Mesenchymal stem cell (in vitro differentiated cells and primary cell): ENCODE measurements at regions not wholly inside any gene's neighbourhood (a gene's known extent, or its start where the extent isn't known, plus 50 kb on each side); places are given as distances from the start of the nearest gene placed in this dataset.
A peak's percentile ranks its signal among the peaks of the same experiment; 100 is the strongest.

ENCODE experiments used
- DNase-seq: peaks from one replicate; pipeline ENCODE4 v3.0.0-alpha.2; 2013
- H2AFZ ChIP-seq: one replicate; pipeline ENCODE4 v1.6.1; 2013; ENCODE audit warnings: low read depth, mild to moderate bottlenecking, control low read depth, inconsistent platforms, low read length, moderate library complexity
- H2AK5ac ChIP-seq: 2 replicates; pipeline ENCODE4 v1.6.1; 2013; ENCODE audit warnings: low read length, moderate library complexity, mild to moderate bottlenecking, inconsistent platforms; ENCODE audit not compliant: severe bottlenecking
- H2BK120ac ChIP-seq: one replicate; pipeline ENCODE4 v1.6.1; 2013; ENCODE audit warnings: low read depth, mild to moderate bottlenecking, inconsistent platforms, low read length, moderate library complexity
- H2BK12ac ChIP-seq, 2 experiments: one replicate each; pipeline ENCODE4 v1.6.1; 2013; ENCODE audit warnings: inconsistent platforms in 2 of 2, low read length in 2 of 2, mild to moderate bottlenecking in 2 of 2, moderate library complexity in 2 of 2, control low read depth in 1 of 2
- H2BK15ac ChIP-seq: one replicate; pipeline ENCODE4 v1.6.1; 2013; ENCODE audit warnings: mild to moderate bottlenecking, low read depth, inconsistent platforms; ENCODE audit not compliant: poor library complexity, severe bottlenecking
- H2BK5ac ChIP-seq: 2 replicates; pipeline ENCODE4 v1.6.1; 2013; ENCODE audit warnings: low read depth, mild to moderate bottlenecking, low read length, control low read depth, inconsistent platforms; ENCODE audit not compliant: poor library complexity, severe bottlenecking
- H3K14ac ChIP-seq, 2 experiments: one replicate each; pipeline ENCODE4 v1.6.1; 2013; ENCODE audit warnings: inconsistent platforms in 2 of 2, low read length in 2 of 2, control low read depth in 1 of 2, mild to moderate bottlenecking in 1 of 2, moderate library complexity in 1 of 2
- H3K18ac ChIP-seq, 2 experiments: one replicate each; pipeline ENCODE4 v1.6.1; 2013; ENCODE audit warnings: inconsistent platforms in 2 of 2, low read length in 2 of 2, control low read depth in 1 of 2, low read depth in 1 of 2, mild to moderate bottlenecking in 1 of 2
- H3K23ac ChIP-seq, 2 experiments: one replicate each; pipeline ENCODE4 v1.6.1; 2013; ENCODE audit warnings: inconsistent platforms in 2 of 2, low read length in 2 of 2, mild to moderate bottlenecking in 2 of 2, moderate library complexity in 2 of 2, control low read depth in 1 of 2
- H3K27ac ChIP-seq: 2 replicates; pipeline ENCODE4 v1.5.1; 2013; ENCODE audit warnings: mild to moderate bottlenecking, moderate library complexity, low read length, control low read depth, inconsistent platforms; ENCODE audit not compliant: poor library complexity, severe bottlenecking
- H3K27me3 ChIP-seq, 2 experiments: 2 replicates each; pipeline versions ENCODE4 v1.6.1 to v1.7.0; 2013; ENCODE audit warnings: low read length in 2 of 2, mild to moderate bottlenecking in 2 of 2, moderate library complexity in 2 of 2, control low read depth in 1 of 2, inconsistent platforms in 1 of 2; ENCODE audit not compliant: control insufficient read depth in 1 of 2, insufficient read depth in 1 of 2
- H3K36me3 ChIP-seq, 2 experiments: 2 replicates each; pipeline versions ENCODE4 v1.6.1 to v1.7.0; 2013; ENCODE audit warnings: low read length in 2 of 2, control low read depth in 1 of 2, inconsistent platforms in 1 of 2, low read depth in 1 of 2, mild to moderate bottlenecking in 1 of 2; ENCODE audit not compliant: insufficient read depth in 2 of 2, control insufficient read depth in 1 of 2
- H3K4ac ChIP-seq, 2 experiments: one replicate each; pipeline ENCODE4 v1.6.1; 2013; ENCODE audit warnings: inconsistent platforms in 2 of 2, low read length in 2 of 2, mild to moderate bottlenecking in 2 of 2, moderate library complexity in 2 of 2, control low read depth in 1 of 2, low read depth in 1 of 2
- H3K4me1 ChIP-seq: 2 replicates; pipeline ENCODE4 v1.6.1; 2013; ENCODE audit warnings: low read depth, low read length, control low read depth; ENCODE audit not compliant: control insufficient read depth, insufficient read depth
- H3K4me2 ChIP-seq: 2 replicates; pipeline ENCODE4 v1.6.1; 2013; ENCODE audit warnings: low read length, mild to moderate bottlenecking, inconsistent platforms; ENCODE audit not compliant: poor library complexity, severe bottlenecking
- H3K4me3 ChIP-seq, 2 experiments: 2 replicates each; pipeline versions ENCODE4 v1.5.1 to v1.7.0; 2013; ENCODE audit warnings: low read length in 2 of 2, mild to moderate bottlenecking in 2 of 2, control low read depth in 1 of 2, low read depth in 1 of 2; ENCODE audit not compliant: insufficient read depth in 1 of 2
- H3K79me1 ChIP-seq: replicated peaks from 2 replicates; pipeline ENCODE4 v1.6.1; 2013; ENCODE audit warnings: mild to moderate bottlenecking, control low read depth, low read length, inconsistent platforms; ENCODE audit not compliant: poor library complexity, severe bottlenecking
- H3K9ac ChIP-seq: 2 replicates; pipeline ENCODE4 v1.7.0; 2013; ENCODE audit warnings: mild to moderate bottlenecking, low read length, moderate library complexity
- H3K9me3 ChIP-seq: 2 replicates; pipeline ENCODE4 v1.7.0; 2013; ENCODE audit warnings: mild to moderate bottlenecking, low read length; ENCODE audit not compliant: control insufficient read depth
- H4K8ac ChIP-seq: one replicate; pipeline ENCODE4 v1.6.1; 2013; ENCODE audit warnings: inconsistent platforms, mild to moderate bottlenecking, low read length, moderate library complexity
- H4K91ac ChIP-seq: one replicate; pipeline ENCODE4 v1.6.1; 2013; ENCODE audit warnings: mild to moderate bottlenecking, low read length, inconsistent platforms
- WGBS: methylation state at CpG from one replicate; pipeline ENCODE4 v1.1.7; 2013; ENCODE audit warnings: mixed read lengths; 5-methylcytosine and 5-hydroxymethylcytosine counted together

- Histone ChIP-seq H3K4me1 (no peaks in the 10 kb centered on the region), H3K18ac (no peak overlapping the region), H3K79me1 (no peaks in the 10 kb centered on the region), H3K9ac (no peak overlapping the region), H3K36me3 (no peaks in the 10 kb centered on the region), H3K14ac (no peak overlapping the region), H3K27me3 (no peaks in the 10 kb centered on the region), H2BK120ac (no peak overlapping the region), H3K23ac (no peak overlapping the region), H3K27ac (no peak overlapping the region), H2BK5ac (no peak overlapping the region), H3K4me2 (no peak overlapping the region), H2BK12ac (peak overlapping the region in 1 of 2 experiments; percentile 82), H4K8ac (peak overlapping the region; percentile 36), H3K4ac (no peak overlapping the region), H4K91ac (peak overlapping the region; percentile 46), H3K9me3 (no peaks in the 10 kb centered on the region), H2AFZ (no peak overlapping the region), H2AK5ac (no peak overlapping the region), H2BK15ac (no peak overlapping the region), H3K4me3 (no peak overlapping the region)
- 71% methylated on average over 7 of the region's 7 CpGs for WGBS
- no peak for DNase-seq
These were observed 61.0 kb upstream of the PHACTR2 start for GRCh38 chr6:143616741-143617140.

DNA sequence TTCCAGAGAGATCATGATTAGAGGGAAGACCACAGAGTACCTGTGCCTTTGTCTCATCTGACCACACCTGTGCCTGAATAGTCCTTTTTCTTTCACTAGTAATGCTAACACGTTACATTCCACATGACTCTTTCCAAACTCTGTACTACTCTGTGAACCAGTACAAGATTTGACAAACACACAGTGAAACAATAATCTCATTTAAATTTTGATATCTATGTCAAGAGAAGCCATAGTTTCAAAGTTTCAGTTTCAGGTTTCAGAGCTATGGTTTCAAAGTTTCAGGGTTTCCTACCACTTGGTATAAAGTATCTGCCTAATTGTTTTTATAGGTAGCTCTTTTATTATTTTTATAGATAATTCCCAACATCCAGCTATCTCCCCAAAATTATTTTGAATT is 62.0 kb upstream of the PHACTR2 start:
- H2BK120ac ChIP-seq = no peak overlapping the region
- H3K18ac ChIP-seq = no peak overlapping the region
- H3K27ac ChIP-seq = no peak overlapping the region
- H3K4ac ChIP-seq = no peak overlapping the region
- no peak overlapping the region for H2AFZ ChIP-seq
- no peak overlapping the region for H2AK5ac ChIP-seq
- H3K79me1 ChIP-seq = no peaks in the 10 kb centered on the region
- no peak overlapping the region for H3K14ac ChIP-seq
- H2BK5ac ChIP-seq = no peak overlapping the region
- H3K23ac ChIP-seq = no peak overlapping the region
- 100% methylated on average over 1 of the region's 1 CpG for WGBS
- no peaks in the 10 kb centered on the region for H3K4me1 ChIP-seq
- DNase-seq = no peak
- H3K4me3 ChIP-seq = no peak overlapping the region
- H2BK12ac ChIP-seq = no peak overlapping the region
- H3K27me3 ChIP-seq = no peaks in the 10 kb centered on the region
- H3K9ac ChIP-seq = no peak overlapping the region
- H2BK15ac ChIP-seq = no peak overlapping the region
- H4K8ac ChIP-seq = no peak overlapping the region
- no peaks in the 10 kb centered on the region for H3K9me3 ChIP-seq
- H3K4me2 ChIP-seq = no peak overlapping the region
- H3K36me3 ChIP-seq = no peaks in the 10 kb centered on the region
- no peak overlapping the region for H4K91ac ChIP-seq

DNA sequence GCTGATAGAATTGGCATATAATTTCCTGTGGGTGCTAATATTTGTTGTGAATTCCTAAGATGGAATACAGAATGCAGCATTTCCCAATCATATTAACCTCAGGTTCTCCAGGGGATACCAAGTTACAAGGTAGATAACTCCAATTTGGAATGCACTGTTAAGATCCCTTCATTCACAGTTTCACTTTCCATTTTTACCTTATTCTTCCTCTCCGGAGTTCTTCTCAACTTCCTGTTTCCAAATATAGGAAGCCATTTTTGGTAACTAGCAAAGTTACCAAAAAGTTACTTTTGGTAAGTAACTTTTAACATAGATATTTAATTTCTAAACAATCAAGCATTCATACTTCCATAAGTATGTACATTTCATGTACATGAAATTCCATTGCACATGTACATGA is 63.5 kb upstream of the PHACTR2 start:
- H4K91ac ChIP-seq = no peak overlapping the region
- H3K18ac ChIP-seq = no peak overlapping the region
- H3K23ac ChIP-seq = no peak overlapping the region
- H3K4ac ChIP-seq = no peak overlapping the region
- no peak overlapping the region for H2BK12ac ChIP-seq
- H3K4me1 ChIP-seq = no peaks in the 10 kb centered on the region
- H3K4me2 ChIP-seq = no peak overlapping the region
- no peak overlapping the region for H2AK5ac ChIP-seq
- no peak overlapping the region for H3K9ac ChIP-seq
- H3K27ac ChIP-seq = no peak overlapping the region
- no peak overlapping the region for H3K14ac ChIP-seq
- no peak overlapping the region for H2AFZ ChIP-seq
- H2BK120ac ChIP-seq = no peak overlapping the region
- no peaks in the 10 kb centered on the region for H3K79me1 ChIP-seq
- H2BK5ac ChIP-seq = no peak overlapping the region
- no peak overlapping the region for H2BK15ac ChIP-seq
- H3K27me3 ChIP-seq = no peaks in the 10 kb centered on the region
- WGBS = 80% methylated on average over 1 of the region's 1 CpG
- no peaks in the 10 kb centered on the region for H3K36me3 ChIP-seq
- H4K8ac ChIP-seq = no peak overlapping the region
- H3K4me3 ChIP-seq = no peak overlapping the region
- no peaks in the 10 kb centered on the region for H3K9me3 ChIP-seq
- no peak for DNase-seq

DNA sequence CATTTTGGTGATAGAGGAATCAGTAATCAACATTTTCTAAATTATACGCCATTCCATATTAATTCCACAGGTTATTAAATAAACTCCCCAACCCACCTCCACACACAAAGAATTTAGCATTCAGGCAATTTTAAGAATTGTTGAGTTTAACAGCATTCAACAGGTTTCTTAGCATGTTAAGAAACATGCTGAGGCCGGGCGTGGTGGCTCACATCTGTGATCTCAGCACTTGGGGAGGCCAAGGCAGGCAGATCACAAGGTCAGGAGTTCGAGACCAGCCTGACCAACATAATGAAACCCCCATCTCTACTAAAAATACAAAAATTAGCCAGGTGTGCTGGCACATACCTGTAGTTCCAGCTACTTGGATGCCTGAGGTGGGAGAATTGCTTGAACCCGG is 64.0 kb upstream of the PHACTR2 start:
- DNase-seq = no peak
- WGBS = 88% methylated on average over 5 of the region's 5 CpGs
- Histone ChIP-seq H3K4me2 (no peak overlapping the region), H2AK5ac (no peak overlapping the region), H3K23ac (no peak overlapping the region), H2AFZ (no peak overlapping the region), H4K91ac (no peak overlapping the region), H3K9ac (no peak overlapping the region), H2BK5ac (no peak overlapping the region), H3K36me3 (no peaks in the 10 kb centered on the region), H3K79me1 (no peaks in the 10 kb centered on the region), H2BK15ac (no peak overlapping the region), H3K27ac (no peak overlapping the region), H3K14ac (no peak overlapping the region), H3K4me1 (no peaks in the 10 kb centered on the region), H4K8ac (no peak overlapping the region), H3K27me3 (no peaks in the 10 kb centered on the region), H3K4me3 (no peak overlapping the region), H2BK120ac (no peak overlapping the region), H3K4ac (no peak overlapping the region), H3K9me3 (no peaks in the 10 kb centered on the region), H3K18ac (no peak overlapping the region), H2BK12ac (no peak overlapping the region)
